ENCODE measurements at regions not wholly inside any gene's neighbourhood (a gene's known extent, or its start where the extent isn't known, plus 50 kb on each side); places are given as distances from the start of the nearest gene placed in this dataset.

- no peak for DNase-seq (ENCODE audit: low read depth)
These were observed 159.5 kb upstream of the CNTN6 start for GRCh38 chr3:933326-933725.

DNA sequence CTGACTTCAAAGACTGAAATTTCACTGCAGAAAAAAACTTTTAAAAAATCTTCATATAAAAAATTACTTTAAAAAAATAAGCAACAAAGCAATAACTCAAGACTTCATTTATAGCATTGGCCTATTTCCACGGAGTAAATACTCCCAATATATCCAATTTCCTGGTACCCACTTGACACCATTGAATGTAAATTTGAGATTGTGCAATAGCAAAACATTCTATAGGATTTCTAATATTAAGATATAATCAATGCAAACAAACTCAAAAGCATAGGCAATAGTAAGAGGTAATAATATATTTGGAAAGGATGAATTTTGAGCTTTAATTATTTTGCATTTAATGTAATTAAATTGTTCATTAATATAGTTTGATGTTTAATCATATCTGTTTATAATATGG, 148.0 kb upstream of the CNTN6 start:
- no peak for DNase-seq (ENCODE audit: low read depth)

DNA sequence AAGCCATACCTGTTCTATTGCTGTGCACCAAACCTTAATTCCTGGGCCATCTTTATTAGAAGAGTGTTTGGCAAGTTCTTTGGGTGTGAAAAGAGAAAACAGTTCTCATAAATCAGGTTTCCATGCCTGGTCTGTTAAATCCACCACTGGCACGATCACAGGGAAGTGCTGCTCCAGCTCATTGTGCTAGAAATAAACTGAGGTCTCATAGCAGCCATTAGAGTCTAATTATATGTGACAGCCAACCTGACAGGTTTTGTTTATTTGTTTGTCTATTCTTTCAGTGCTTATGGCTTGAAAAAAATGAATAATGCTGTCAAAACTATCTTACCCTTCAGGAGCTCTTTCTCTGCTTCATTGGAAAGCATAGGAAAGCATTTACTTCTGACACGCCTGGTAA, 147.1 kb upstream of the CNTN6 start:
- DNase-seq (ENCODE audit: low read depth) = no peak

DNA sequence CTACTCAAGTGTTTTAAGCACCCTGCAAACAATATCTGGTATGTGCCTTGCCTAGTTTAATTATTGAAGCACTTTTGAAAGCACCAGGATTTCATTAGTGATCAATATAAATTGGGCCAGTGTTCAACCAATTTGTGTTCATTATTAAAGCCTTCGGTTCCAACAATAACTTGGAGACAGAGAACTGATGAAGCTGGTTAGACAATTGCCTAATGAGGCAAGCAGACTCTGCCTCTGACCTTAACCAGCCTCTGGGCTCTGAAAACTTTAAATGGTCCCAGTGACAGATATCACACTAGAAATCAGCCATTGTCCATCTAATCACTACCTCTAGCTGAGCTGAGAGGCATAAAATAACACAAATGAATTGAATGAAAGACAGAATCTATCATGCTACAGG, 139.9 kb upstream of the CNTN6 start:
- DNase-seq (ENCODE audit: low read depth) = no peak

DNA sequence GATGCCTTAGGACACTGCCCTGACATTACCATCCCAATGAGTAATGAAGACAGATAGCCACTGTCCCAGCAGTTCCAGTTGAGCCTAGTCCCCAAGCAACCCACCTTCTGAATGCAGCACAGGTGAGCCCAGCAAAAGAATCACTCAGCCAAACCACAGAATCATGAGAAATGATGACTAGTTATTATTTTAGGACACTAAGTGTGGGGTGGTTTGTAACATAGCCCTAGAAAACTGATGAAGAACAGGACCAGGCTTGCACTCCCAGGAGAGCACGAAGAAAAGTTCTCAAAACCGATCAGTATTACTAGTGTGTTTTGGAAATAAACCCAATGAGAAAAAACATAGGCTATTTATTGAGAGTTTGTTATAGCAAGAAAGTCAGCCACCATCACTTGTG, 129.6 kb upstream of the CNTN6 start:
- no peak for DNase-seq (ENCODE audit: low read depth)

GRCh38 chr3:963755-964154, 129.1 kb upstream of the CNTN6 start:
- DNase-seq (ENCODE audit: low read depth) = no peak

GRCh38 chr3:965826-966225, 127.0 kb upstream of the CNTN6 start:
- no peak for DNase-seq (ENCODE audit: low read depth)

- DNase-seq (ENCODE audit: low read depth) = no peak
These were observed 126.5 kb upstream of the CNTN6 start for GRCh38 chr3:966341-966740.

DNA sequence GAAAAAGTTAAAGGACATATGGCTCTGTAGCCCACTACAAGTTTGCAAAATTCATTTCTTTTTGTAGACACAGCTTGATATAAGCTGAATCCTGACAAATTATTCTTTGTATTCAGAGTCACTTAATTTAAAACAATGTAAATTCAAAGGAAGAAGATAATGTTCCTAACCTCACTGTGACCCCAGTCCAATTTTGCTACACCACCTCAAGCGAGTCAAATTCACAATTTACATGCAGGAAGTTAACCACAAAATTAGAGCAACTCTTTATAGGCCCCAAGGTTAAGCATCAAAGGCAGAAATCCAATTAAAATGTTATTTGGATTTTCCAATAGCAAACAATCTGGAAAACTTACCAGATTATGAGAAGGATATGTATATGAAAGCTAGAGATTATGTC, 119.5 kb upstream of the CNTN6 start:
- DNase-seq (ENCODE audit: low read depth) = no peak

GRCh38 chr3:976006-976405, 116.8 kb upstream of the CNTN6 start:
- no peak for DNase-seq (ENCODE audit: low read depth)

GRCh38 chr3:981156-981555, 111.7 kb upstream of the CNTN6 start:
- DNase-seq (ENCODE audit: low read depth) = no peak

GRCh38 chr3:988785-989184, 104.0 kb upstream of the CNTN6 start:
- DNase-seq (ENCODE audit: low read depth) = no peak

- DNase-seq (ENCODE audit: low read depth) = no peak
These were observed 100.0 kb upstream of the CNTN6 start for GRCh38 chr3:992871-993270.

DNA sequence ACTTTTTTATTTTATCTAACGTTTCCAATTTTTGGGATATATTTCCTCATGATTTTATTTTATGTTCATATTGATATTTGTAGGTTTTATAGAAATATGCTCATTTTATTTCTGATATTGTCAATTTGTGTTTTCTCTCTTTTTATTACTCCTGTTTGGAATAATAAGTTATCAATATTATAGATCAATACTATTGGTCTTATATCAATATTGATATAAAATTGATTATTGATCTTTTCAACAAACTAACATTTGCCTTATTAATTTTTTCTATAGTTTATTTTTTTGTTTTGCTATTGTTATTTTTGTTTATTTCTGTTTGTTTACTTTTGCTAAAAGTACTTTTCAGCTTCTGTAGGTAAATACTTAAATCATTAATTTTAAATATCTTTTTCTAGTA, 90.8 kb upstream of the CNTN6 start:
- DNase-seq (ENCODE audit: low read depth) = no peak

DNA sequence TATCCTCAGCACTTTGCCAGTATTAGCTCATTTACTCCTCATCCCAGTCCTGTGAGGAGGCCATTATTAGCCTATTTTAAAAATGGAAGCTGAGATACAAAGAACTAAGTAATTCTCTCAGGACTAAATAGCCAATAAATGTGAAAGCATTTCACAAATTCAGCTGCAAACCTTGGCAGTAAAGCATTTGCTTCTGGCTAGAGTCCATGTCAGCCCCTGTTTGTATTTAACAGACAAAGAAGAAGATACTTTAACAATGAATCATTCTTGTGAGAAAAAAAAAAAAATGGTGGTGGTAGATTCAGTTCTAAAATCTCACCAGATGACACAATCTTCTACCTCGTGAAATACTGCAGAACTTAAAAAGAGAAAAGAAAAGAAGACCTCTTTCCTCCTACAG, 85.0 kb upstream of the CNTN6 start:
- no peak for DNase-seq (ENCODE audit: low read depth)

DNA sequence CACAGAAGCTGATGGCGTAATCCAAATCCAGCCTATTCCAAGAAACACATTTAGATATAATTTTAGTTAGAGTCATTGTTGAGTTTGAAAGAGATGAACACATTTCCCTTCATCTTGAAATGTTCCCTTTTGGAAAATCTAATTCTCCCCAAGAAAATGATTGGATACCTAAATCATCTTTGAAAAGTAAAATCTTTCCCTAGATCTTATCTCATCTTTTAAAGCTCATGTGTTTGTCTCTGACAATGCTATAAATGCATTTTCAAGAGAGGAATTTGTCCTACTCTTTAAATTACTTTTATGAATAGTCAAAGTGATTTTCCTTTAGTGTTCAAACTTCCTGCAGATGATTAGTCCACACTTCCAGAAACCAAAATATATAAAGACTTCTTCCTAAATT, 82.6 kb upstream of the CNTN6 start:
- DNase-seq (ENCODE audit: low read depth) = no peak

DNA sequence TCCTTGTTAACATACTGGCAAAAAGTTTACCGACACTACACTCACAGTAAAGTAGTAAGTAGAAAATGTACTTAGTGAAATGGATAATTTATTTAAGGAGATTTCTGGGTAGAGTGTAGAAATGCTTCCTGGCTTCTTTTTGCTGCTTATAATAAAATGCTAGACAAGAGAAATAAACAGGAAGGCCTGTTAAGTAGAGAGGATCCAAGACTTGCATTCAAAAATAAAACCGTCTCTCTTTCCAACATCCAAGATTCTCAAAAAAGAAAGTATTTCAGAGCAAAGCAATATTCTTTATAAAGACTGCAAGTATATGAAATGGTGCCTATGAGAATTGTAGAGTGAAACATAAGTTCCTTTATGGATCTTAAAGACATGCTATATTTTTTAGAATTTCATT, 77.0 kb upstream of the CNTN6 start:
- no peak for DNase-seq (ENCODE audit: low read depth)

DNA sequence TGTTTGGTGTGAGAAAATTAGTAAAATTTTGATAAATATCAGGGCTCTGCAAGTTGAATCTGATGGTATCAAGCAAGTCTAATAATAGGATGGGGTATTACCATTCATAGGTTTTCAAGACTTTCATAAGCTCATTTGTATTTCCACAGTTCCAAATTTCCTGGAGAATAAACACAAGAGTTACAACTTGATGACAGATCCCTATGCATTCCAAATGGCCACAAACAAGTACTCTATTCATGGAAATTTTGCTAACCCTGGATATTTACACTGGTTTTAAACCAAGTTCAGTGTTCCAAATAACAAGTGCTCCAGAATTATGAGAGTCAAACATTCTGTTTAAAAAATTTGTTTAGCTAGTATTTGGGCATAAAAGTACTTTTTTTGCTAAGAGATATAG, 75.0 kb upstream of the CNTN6 start:
- no peak for DNase-seq (ENCODE audit: low read depth)

GRCh38 chr3:1019157-1019556, 73.7 kb upstream of the CNTN6 start:
- no peak for DNase-seq (ENCODE audit: low read depth)

- DNase-seq (ENCODE audit: low read depth) = no peak
These were observed 66.4 kb upstream of the CNTN6 start for GRCh38 chr3:1026395-1026794.

DNA sequence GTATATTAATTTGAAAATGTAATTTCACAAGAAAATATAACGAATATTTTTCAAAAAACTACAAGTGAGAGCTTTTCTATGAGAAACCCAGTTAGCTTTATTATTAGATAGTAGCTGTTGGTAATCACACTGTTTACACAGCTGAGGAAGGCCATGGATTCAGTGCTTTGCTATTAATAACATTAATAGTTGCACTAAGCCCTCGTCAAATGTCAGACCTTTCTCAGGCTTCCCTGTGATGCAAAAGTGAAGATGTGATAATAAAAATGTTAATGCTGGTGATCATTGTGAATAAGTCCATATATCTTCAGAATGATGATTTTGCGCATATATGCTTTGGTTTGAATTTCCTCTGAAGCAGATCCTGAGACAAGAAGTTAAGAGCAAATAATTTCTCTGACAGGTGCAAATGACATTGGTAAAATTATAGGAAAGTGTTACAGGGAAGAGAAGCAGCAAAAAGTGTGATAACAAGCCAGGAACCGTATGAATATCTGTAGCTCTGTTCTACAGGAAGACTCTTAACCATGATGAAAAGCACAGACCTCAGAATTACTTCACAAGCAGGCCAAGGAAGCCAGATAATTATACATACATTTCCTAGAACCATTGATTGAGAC, 56.5 kb upstream of the CNTN6 start:
- no peak for DNase-seq (ENCODE audit: low read depth)

DNA sequence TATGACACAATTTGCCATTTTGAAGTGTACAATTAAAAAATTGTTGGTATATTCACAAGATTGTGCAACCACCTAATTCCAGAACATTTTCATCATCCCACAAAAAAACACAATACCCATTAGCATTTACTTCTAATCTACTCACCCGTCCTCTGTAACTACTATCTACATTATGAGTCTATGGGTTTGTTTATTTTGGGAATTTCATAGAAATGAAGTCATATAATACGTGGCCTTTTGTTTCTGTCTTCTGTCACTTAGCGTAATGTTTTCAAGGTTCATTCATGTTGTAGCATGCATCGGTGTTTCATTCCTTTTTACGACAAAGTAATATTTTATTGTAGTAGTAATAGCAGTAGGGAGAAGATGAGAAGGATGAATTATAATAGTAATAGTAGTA, 55.2 kb upstream of the CNTN6 start:
- no peak for DNase-seq (ENCODE audit: low read depth)
